RKO (cell line): ENCODE measurements at regions not wholly inside any gene's neighbourhood (a gene's known extent, or its start where the extent isn't known, plus 50 kb on each side); places are given as distances from the start of the nearest gene placed in this dataset.

Experiments
- DNase-seq: peaks from one replicate; pipeline ENCODE4 v3.0.0-alpha.2; 2016; ENCODE audit warnings: low spot score

DNA sequence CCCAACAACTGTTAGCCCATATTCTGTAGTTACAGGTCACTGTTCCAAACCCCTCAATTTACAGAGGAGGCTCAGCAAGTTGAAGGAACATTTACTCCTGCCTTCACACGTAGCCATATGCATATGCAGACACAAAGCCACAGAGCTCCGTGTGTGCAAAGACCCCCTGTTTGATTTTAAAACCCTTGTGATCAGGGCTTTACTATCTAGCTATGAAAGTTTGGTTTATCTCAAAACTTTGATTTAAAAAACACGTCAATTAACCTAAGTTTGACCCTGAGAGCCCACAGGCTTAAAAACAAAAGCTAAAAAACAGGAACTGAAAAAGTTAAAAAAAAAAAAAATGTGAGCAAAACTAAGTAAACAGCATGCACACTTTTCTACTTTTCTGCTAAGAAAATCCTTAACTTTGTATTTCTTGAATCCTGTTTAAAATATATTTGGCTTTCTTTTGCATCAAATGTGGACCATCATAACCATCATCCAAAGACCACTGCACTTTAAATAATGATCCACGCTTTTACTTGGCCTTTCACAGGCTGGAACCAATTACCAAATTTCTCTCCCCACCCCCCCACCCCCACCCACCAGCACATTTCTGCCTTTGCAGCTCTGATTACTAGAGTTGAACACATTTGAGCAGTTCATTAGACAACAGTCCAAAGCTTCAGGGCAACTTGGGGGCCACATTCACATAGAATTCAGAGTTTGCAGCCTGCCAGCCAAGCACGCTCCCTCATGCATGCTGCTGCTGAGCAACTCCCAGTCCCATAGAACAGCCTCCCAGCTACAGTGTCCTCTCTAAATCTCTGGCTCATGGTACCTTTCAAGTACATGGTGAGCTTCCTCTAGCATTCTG lies 128.8 kb upstream of the MAP3K1 start:
- no peak for DNase-seq

DNA sequence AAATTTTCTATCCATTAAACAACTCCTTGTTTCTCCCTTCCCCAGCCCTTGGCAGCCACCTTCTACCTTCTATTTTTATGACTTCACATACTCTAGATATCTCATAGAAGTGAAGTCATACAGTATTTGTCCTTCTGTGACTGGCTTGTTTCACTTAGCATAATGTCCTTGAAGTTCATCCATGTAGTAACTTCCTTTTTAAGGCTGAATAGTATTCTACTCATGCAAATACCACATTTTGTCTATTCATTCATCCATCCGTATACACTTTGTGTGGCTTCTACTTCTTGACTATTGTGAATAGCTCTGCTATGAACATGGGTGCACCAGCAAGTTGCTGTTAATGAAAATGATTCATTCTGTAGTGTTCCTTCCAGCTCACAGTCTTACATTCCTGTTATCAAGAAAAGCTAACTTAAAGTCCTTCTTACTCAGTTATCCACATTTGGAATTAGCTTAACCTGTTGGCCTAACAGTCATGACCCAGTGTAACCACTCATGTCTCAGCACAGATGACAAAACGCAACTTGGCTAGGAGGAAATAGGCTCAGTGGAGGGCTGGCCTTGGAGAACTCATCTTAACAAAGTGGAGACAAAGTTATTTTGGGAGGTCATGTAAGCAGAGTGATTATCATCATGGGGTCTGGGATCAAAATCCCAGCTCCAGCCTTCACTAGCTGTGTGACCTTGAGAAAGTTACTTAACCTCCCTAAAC lies 129.7 kb upstream of the MAP3K1 start:
- DNase-seq: peak; percentile 2

DNA sequence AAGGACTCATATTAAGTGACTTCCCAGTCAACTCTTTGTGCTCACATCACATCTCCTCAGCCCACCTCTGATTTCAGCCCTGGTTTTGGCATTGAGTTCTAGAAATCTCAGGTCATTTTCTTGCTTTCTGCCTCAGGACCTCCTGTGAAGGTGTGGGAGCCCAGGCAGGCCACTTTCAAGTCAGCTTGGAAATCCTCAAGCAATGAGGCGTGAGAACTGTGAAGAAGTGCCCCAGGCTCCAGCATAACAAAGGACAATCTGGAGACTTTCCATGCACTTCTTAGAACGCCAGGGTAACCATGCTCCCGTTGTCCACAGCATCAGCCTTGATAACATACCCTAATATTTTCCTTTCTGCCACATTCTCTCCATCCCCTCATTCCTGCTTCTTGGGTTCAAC lies 131.2 kb upstream of the MAP3K1 start:
- no peak for DNase-seq

DNA sequence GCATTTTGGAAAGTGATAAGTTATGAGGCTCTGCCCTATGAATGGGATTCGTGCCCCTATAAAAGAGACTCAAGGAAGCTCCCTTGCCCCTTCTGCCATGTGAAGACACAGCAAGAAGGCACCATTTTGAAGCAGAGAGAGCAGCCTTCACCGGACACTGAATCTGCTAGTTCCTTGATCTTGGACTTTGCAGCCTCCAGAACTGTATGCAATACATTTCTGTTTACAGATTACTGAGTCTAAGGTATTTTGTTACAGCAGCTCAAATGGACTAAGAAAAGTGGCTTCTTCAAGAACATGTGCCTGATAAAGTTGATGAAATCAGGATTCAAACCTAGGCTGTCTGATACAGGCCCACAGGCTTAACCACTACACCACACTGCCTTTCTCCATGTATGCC lies 131.6 kb upstream of the MAP3K1 start:
- no peak for DNase-seq

DNA sequence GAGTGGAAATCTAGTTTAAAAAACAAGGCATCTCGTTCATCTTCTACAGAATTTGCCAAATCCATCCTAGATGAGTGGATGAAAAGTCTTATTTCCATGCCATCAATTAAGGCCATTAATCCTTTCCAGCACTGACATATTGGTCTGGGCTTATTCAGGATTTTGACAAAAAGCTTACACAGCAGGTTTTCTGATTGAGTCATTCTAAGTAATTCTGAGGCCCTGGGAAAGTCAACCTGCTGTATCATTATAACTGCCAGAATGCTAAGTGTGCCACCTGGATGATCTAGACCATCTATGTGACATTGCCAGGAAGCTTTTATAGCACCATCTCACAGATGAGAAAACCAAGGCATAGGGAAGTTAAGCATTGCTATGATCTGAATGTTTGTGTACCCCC lies 132.1 kb upstream of the MAP3K1 start:
- DNase-seq: no peak

DNA sequence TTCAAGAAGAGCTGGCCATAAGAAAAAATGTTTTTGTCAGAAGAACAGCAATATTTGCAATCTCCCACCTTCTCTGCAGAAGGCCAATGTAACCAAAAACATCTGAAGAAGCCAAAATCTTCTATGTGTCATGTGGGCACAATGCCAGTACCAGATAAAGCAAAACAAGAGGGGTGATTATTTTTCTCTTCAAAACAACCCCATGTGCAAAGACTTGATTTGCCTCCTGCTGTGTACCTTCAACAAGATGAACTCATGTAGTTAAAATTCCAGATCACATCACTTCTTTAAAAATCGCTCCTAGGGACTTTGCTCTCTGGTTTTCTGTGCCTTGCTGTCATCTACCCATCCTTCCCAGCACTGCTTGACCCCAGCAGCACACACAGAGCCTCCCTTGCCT lies 134.0 kb upstream of the MAP3K1 start:
- DNase-seq: no peak

DNA sequence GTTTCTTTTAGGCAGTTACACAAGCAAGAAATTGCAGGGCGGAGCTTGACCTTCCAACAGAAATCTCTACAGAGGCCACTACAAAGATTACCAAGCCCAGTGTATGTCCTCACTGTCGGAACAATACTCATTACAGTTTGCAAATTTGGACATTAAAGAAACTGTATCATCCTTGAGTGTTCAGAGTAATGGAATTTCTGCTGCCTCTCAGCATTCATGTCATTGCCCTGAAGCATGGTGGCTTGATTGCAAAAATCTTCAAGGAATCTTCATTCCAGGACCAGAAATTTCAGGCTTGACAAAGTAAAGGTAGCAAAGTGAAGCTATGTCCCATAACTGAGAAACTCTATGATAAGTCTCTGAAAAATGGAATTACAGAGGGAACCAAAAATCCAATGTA lies 134.6 kb upstream of the MAP3K1 start:
- no peak for DNase-seq

DNA sequence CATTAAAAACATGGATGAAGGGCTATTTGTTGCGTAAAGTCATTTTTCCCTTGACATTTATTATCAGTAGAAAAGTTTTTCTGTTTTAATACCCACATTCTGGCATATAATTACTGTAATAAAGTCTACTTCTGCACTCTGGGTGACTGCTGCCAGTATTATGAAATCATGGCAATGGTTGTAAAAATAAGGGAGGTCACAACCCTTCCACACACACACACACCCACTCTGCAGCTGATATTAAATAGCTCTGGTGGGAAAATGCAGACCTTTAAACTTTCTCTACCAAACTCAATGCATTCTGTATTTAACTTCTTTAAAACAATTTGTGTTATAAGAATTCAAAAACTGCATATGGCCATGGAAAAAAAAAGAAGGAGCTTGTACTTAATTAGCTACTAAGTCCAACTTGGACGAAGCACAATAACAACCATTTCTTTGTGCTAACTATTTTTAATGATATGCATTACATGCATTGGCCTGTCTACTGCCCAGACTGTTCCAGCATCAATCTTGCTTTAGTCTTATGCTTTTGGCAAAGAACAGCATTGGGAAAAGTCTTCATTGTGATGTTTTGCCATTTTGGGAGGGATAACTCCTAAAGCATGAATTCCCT lies 137.6 kb upstream of the MAP3K1 start:
- no peak for DNase-seq

DNA sequence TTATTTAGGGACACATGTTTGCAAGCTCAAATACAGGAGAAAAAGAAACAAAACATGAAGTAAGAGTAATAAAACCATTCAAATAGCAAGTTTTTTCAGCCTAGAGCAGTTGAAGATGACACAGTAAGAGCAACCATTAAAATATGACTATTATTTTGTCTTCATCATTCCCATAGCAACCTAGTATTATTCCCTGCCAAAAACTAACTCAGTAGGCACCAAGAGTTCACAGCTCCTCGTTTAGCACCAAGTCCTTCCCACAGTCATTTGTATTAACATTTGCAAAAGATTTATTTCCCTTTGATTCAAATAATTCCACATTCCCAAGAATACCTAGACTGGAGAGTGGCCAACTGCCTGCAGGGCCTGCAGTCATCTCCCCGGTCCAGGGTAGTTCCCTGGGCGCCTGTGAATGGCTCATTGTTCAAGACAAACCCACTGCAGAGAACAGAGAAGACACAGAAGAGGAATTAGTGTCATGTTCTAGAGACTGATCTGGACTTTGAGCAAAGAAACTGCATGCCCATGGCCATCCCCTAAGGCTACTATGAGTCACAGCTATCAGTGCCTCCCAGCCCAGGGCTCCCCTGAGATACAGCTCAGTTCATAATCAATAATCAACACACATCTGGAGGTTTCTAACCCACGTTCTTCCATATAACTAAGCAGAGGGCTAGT lies 139.1 kb upstream of the MAP3K1 start:
- no peak for DNase-seq

DNA sequence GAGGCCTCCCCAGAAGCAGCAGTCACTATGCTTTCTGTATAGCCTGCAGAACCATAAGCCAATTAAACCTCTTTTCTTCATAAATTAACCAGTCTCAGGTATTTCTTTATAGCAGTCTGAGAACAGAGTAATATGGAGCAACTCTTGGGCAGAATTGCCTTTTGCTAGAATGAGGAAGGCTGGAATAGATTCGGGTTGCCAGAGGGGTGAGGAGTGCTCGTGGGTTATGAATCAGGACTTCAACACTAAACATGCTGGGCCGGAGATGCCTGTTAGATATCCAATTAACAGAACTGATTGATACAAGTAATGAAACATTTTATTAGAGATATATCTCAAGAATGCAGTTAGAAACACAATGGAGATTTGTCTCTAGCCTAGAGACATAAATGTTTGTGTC lies 140.9 kb upstream of the MAP3K1 start:
- no peak for DNase-seq

DNA sequence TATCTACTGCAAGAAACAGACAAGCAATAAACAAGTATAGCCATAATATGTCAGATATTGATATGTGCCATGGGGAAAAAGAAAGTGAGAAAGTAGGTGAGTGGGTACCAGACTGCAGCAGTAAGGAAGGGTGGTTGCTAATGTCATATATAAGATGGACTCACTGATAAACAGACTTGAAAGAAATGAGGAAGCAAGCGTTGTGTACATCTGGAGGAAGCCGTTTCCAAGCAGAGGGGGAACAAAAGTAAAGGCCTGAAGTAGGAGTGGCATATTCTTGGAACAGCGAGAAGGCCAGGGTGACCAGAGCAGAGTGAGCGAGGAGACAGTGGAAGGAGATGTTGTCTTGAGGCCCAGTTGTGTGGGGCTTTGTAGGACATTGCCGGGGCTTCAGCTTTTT lies 142.2 kb upstream of the MAP3K1 start:
- no peak for DNase-seq

DNA sequence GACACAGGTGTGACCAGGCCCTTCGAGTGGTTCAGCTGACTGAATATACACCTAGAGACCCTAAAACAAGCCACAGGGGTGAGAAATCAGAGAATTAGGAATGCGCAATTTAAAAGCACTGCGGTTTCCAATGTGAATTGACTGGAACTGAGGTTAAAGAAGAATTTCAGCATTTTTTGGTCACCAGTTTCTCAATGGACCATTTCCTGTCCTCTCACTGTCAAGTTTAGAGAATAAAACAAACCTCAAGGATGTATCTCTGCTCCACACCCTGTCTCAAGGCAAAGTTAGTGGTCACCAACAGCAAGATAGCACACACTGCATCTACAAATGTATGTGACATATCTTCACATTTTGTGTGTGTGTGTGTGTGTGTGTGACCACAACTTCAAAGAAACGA lies 143.8 kb upstream of the MAP3K1 start:
- no peak for DNase-seq

DNA sequence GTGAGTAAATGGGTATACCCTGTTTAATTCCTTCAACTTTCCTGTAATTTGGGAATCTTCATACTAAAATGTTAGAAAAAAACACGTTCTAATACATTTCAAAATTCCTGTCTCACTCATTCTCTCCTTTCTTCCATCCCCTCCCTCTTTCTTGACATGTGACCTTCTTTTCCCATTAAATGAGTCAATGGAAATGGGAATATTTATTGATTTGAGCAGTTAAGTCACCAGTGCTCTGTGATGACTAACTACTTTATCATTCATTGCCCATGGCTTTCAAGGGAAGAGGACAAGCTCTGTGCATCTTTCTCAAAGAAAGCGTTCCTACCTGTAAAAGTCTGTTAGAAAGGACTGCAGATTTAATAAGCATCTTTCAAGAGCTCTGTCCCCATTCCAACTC lies 144.4 kb upstream of the MAP3K1 start:
- DNase-seq: no peak

DNA sequence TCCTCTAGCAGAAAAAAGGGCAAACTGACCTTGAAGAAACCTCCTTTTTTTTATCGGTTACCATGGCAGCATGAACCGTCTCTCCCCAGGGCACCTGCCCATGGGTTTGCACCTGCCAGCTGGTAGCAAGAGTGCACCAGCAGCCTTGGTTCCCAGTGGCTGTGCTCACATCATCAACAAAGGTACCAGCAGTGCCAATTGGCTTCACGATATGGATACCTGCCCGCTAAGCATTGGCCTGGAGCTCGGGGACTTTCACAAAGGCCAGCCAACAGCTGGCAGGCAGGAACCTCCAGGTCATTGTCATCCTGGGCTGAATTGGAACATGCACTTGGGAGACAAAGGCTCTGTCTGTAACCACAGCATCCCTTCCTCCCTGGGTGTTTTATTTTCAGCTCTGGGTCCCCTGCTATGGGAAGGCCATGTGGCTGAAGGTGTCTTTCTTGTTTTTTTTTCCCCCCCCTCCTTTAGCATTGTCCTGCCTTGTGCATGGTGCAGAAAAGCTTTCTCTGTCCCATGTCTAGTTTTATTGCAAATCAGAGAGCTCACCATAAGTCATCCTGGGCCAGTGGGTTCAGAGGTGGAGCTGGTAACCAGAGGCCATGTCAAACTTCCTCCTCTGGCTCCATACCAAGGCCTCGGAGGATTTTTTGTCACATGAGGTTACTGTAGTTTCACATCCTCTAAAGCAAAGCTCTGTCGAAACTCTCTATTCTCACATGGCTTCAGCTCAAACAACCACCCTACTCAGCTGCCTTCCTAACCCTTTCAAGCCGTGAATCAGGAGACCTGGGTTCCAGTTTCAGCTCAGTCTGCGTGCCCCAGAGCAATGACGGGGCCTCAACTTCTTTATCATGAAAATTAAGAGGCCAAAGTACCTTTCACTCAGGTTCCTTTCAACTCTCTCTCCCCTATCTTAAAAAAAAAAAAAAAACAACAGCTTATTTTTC lies 145.5 kb upstream of the MAP3K1 start:
- no peak for DNase-seq

DNA sequence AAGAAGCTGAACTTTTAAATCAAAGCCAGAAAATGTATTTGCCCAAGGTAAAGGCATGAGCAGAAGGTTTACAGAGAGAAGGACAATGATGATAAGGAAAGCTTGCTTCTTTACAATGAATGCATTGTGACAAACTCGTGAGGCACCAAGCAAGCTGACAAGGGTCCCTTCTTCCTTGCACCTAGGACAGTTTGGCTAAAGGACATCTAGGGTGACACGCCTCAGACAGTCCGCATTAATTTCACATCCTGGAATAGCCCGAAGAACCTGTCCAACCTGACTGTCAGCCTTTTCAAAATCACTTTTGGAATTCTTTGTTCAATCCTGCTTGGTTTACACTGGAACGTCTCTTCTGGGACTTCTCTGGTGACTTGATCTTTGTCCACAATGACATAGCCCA lies 146.4 kb upstream of the MAP3K1 start:
- DNase-seq: no peak

DNA sequence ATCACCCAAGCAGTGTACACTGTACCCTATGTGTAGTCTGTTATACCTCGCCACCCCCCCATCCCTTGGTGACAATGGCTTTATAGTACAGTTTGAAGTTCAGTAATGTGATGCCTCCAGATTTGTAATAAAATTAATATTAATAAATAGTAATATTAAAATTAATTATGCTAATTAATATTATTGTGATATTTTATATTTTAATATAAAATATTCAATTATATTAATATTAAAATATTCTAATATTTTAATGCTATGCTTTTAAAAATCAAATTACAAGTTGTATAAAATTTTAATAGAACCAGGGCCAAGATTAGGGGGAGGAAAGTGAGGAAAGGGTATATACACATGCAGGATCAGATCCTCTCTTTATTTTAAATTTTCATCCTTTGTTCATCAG lies 147.7 kb upstream of the MAP3K1 start:
- DNase-seq: no peak

DNA sequence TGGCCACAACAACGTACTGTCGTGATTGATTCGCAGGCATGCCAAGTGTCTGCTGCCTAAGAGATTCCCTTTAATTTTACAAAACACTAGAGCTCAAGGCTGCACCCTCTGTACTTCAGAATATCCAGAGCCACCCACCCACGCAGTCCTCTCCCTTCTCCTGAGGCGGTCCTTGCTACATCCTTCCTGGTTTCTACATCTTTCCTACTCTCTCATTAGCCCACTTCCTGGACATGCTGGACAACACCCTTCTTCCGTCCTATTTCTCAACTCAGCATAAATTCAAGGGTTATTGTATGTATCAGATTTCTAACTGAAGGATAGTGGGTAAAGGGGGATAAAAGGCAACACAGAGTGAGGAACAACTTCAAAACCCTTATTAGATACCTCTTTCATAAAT lies 148.4 kb upstream of the MAP3K1 start:
- DNase-seq: no peak

DNA sequence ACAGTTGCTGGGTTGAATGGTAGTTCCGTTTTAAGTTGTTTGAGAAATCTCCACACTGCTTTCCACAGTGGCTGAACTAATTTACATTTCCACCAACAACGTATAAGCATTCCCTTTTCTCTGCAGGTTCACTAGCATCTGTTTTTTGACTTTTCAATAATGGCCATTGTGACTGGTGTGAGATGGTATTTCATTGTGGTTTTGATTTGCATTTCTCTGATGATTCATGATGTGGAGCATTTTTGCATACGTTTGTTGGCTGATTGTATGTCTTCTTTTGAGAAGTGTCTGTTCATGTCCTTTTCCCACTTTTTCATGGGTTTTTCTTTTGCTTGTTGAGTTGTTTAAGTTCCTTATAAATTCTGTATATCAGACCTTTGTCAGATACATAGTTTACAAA lies 150.2 kb upstream of the MAP3K1 start:
- peak; percentile 11 for DNase-seq

DNA sequence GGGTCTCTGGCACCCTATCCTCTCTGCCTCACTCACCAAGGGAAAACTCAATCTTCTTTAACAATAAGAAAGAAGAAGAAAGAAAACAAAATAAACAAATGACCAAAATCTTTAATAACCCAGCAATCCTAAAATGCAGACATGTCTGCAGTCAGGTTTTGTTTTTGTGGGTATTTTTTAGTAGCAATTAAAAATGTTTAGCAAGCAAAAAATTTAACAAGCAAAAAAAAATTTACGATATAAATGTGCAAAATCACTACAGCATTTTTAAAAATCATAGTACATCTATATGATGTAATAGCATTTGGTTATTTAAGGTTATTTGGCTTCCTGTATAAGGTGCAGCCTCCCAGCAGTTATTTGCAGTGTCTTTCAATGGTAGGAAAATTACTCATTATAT lies 151.3 kb upstream of the MAP3K1 start:
- DNase-seq: no peak

DNA sequence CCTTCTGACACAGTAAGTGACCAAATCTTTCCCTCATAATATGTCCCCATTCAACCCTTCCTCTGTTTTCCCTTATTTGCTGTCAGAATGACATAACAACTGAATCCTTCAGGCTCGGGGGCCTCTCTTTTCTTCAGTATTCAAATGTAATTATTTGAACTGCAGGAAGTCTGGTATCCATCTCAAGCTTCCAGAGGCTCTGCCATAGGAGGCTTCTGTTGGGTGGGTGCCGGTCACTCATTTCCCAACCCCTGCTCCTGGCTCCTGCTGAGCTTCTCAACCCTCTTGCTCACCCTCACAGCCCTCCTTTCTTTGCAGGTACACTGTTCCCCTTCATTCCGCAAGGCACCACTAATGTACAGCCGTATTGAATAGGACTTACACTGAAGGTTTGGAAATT lies 151.8 kb upstream of the MAP3K1 start:
- DNase-seq: no peak

DNA sequence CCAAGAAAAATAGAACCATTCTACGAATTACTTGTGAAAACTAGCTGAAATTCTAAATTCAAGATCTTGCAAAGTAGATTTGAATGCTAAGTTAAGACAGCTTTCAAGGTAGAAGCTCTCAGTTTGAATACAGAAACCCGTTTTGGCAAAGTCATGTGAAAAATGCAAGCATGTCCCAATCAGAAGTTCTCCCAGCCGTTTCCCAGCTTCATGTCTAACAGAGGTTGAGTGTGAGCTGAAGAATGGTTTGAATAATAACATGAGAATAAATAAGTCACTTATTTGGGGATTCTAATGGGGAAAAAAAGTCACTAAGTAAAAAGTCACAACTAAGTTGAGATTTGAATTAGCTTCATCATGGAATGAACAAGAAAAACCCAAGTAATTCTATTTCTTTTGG lies 152.5 kb upstream of the MAP3K1 start:
- DNase-seq: no peak

DNA sequence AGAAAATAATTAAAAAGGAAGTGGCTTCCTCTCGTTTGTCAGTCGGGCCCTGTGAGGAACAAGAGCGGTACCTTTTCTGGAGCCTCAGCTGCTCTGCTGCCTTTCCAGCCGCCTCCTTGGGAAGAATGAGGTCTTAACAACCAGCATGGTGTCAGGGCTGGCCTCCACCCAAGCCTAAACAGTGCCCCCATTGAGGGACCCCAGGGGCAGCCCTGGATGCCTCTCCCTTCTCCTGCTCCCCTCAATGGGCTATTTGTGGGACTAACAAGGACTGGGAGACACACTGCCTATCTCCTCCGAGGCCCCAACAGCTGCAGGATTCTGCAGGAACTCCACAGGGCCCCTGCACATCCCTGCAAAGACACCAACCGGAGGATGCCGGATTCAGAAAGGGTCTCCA lies 155.4 kb upstream of the MAP3K1 start:
- DNase-seq: no peak
